DOHH2 (cell line): ENCODE measurements at regions not wholly inside any gene's neighbourhood (a gene's known extent, or its start where the extent isn't known, plus 50 kb on each side); places are given as distances from the start of the nearest gene placed in this dataset.

Experiments
- EZH2phosphoT487 ChIP-seq: fragments of 200-600 bp; sonication (generic); IDR thresholded peaks from 2 replicates; pipeline ENCODE4 v1.6.1; 2017; ENCODE audit warnings: borderline replicate concordance, mild to moderate bottlenecking, antibody characterized with exemption, low read length, moderate library complexity, mixed read lengths
- TF ChIP-seq, protein P1 (sequence below): fragments of 200-600 bp; sonication (generic); IDR thresholded peaks from one replicate; pipeline ENCODE4 v1.5.1; 2014; ENCODE audit warnings: antibody characterized with exemption, mild to moderate bottlenecking, low read depth, low read length; ENCODE audit not compliant: poor library complexity, severe bottlenecking

DNA sequence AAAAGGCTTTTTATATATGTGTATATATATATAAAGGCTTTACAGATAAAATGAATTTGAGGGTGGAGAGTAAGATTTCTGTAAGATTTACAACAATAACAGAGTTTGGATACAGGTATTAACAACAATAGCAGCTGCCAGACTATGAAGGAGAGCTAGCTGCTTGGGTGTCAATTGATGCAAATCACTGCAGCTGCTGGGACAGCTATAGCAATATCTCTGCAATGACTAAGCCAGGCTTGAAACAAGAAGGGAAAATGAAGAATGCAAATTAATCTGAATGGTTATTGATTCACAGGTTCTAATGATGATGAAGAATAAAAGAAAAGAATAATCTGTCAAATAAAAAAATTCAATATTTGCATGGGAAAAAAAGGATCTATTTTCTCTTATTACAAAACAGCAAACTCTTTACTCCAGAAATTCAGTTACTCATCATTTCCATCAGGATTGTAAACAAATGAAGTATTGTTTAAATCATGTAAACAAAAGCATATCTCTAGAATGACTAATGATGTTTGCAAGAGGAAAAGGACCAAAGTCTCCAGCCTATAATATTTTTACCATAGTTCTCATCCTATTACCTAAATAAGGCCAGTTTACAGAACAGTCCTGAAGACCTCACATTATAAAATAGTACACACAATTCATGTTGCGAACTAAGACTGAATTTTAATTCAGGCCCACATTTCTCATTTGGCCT lies 219.0 kb downstream of the HTR1A start:
- TF ChIP-seq, protein P1, sequence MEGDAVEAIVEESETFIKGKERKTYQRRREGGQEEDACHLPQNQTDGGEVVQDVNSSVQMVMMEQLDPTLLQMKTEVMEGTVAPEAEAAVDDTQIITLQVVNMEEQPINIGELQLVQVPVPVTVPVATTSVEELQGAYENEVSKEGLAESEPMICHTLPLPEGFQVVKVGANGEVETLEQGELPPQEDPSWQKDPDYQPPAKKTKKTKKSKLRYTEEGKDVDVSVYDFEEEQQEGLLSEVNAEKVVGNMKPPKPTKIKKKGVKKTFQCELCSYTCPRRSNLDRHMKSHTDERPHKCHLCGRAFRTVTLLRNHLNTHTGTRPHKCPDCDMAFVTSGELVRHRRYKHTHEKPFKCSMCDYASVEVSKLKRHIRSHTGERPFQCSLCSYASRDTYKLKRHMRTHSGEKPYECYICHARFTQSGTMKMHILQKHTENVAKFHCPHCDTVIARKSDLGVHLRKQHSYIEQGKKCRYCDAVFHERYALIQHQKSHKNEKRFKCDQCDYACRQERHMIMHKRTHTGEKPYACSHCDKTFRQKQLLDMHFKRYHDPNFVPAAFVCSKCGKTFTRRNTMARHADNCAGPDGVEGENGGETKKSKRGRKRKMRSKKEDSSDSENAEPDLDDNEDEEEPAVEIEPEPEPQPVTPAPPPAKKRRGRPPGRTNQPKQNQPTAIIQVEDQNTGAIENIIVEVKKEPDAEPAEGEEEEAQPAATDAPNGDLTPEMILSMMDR, result no peak
- TF ChIP-seq EZH2phosphoT487, result no peak
